ENCODE measurements at regions not wholly inside any gene's neighbourhood (a gene's known extent, or its start where the extent isn't known, plus 50 kb on each side); places are given as distances from the start of the nearest gene placed in this dataset.

DNA sequence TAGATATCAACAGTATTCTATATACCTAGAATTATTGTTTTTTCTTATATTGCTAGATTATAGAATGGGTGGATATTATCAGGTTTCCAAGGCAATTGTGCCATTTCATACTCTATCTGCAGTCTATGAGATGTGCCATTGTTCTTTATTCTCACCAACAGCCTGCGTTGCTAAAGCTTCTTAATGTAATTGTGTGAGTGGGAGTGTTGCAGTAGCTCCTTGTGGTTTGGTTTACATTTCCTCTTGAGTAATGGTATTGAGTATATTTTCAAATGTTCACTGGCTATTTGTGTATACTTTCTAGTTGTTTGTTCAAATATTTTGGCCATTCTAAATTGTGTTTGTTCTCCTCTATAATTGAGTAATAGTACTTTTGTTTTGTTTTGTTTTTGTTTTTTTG, 199.2 kb downstream of the TFEC start:
- no peak overlapping the region for H3K4me3 ChIP-seq (ENCODE audit: low read depth, low read length)
- no peak for DNase-seq (ENCODE audit: low read depth)
- no peaks in the 10 kb centered on the region for H3K36me3 ChIP-seq (ENCODE audit: control insufficient read depth, insufficient read depth, low read length)
- TF ChIP-seq, protein P1, sequence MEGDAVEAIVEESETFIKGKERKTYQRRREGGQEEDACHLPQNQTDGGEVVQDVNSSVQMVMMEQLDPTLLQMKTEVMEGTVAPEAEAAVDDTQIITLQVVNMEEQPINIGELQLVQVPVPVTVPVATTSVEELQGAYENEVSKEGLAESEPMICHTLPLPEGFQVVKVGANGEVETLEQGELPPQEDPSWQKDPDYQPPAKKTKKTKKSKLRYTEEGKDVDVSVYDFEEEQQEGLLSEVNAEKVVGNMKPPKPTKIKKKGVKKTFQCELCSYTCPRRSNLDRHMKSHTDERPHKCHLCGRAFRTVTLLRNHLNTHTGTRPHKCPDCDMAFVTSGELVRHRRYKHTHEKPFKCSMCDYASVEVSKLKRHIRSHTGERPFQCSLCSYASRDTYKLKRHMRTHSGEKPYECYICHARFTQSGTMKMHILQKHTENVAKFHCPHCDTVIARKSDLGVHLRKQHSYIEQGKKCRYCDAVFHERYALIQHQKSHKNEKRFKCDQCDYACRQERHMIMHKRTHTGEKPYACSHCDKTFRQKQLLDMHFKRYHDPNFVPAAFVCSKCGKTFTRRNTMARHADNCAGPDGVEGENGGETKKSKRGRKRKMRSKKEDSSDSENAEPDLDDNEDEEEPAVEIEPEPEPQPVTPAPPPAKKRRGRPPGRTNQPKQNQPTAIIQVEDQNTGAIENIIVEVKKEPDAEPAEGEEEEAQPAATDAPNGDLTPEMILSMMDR (IDR thresholded peaks at IDR 0.05; ENCODE audit: insufficient read depth, low read length, poor library complexity, severe bottlenecking): no peak
- no peaks in the 10 kb centered on the region for H3K27me3 ChIP-seq (ENCODE audit: control insufficient read depth, insufficient read depth, low read length)

DNA sequence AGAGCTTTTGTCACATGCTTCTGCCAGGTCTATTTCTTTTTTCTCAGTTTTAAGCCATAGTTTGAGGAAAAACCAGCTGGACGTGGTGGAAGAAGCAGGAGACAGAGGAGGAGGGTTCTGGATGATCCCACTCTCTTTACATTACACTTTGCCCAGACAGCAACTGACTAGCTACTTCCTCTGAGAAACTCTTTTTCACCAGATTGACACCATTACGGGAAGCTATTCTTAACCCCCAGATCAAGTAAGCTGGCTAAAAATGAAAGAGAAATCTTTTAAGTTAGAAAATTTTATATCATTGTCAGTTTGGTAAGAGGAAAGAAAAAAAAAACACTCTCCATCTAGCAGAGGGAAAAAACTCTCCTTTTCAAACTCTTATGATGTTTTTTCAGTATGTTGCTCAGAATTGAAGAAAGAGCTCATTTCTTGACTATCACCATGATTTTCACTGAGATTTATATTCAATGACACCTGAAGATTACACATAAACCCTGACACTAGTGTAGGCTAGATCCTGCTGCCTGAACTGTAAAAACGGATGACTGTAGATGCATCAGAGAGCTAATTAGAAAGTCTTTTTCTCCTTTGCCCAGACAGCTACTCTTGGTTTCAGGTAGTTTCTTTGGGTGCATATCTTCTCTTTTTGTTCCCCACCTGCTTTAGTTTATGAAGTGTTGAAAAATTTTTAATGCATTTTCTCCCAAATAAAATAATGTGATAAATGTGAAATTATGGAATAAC, 203.1 kb downstream of the TFEC start:
- TF ChIP-seq, protein P1 (IDR thresholded peaks at IDR 0.05; ENCODE audit: insufficient read depth, low read length, poor library complexity, severe bottlenecking): no peak
- no peak overlapping the region for H3K4me3 ChIP-seq (ENCODE audit: low read depth, low read length)
- H3K27me3 ChIP-seq (ENCODE audit: control insufficient read depth, insufficient read depth, low read length): no peaks in the 10 kb centered on the region
- H3K36me3 ChIP-seq (ENCODE audit: control insufficient read depth, insufficient read depth, low read length): no peaks in the 10 kb centered on the region
- no peak for DNase-seq (ENCODE audit: low read depth)

DNA sequence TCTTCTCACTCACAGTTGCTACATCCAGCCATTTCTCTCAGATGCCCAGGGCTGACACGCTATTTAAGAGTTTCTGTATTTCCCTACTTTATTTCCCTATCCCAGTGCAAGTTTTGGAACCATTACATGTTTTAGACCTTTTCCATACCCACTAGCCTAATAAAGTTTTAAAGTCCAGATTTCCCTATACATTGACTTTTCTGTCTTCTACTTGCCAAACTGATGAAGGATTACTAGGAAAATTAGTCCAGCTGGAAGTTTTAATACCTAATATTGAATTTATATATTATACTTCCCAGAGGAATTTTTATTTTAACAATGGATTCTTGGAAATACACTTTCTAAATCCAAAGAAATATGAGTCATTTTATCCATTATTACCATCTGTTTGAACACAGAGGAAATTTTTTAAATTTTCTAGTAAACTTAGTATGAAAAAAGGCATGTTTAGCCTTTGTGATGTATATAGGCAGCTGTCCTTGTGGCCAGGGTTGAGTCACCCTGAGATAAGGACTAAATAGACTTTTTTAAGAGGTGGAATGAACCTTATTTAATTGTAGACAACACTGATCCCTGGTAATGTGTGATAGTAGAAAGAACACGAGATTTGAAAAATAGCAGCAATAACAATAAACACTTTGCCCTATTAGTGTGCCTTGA, 205.0 kb downstream of the TFEC start:
- no peaks in the 10 kb centered on the region for H3K36me3 ChIP-seq (ENCODE audit: control insufficient read depth, insufficient read depth, low read length)

DNA sequence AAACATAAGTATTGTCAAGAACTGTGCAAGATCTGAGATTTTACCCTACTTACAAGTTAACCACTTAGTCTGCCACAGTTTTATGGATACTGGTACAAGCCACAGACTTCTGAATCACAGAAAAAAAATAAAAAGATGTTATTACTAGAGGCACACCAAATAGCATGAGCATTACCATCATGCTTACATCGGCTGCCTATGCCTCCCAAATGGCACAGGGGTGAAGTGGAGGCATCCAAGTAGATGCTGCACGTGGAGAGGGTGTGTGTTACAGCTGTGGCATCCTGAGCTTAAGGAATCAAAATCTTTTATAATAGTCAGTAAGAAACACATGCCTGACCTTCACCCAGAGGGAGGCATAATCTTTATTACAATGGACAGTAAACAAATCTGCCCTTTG, 207.8 kb downstream of the TFEC start:
- DNase-seq (ENCODE audit: low read depth): no peak
- Histone ChIP-seq H3K27me3 (ENCODE audit: control insufficient read depth, insufficient read depth, low read length) (no peaks in the 10 kb centered on the region), H3K36me3 (ENCODE audit: control insufficient read depth, insufficient read depth, low read length) (no peaks in the 10 kb centered on the region), H3K4me3 (ENCODE audit: low read depth, low read length) (no peak overlapping the region)
- TF ChIP-seq, protein P1 (IDR thresholded peaks at IDR 0.05; ENCODE audit: insufficient read depth, low read length, poor library complexity, severe bottlenecking): no peak

More for the DNA sequence above, 205.0 kb downstream of the TFEC start:
- no peak for DNase-seq (ENCODE audit: low read depth)
- no peaks in the 10 kb centered on the region for H3K27me3 ChIP-seq (ENCODE audit: control insufficient read depth, insufficient read depth, low read length)
- no peak overlapping the region for H3K4me3 ChIP-seq (ENCODE audit: low read depth, low read length)
- TF ChIP-seq, protein P1 (IDR thresholded peaks at IDR 0.05; ENCODE audit: insufficient read depth, low read length, poor library complexity, severe bottlenecking): no peak

DNA sequence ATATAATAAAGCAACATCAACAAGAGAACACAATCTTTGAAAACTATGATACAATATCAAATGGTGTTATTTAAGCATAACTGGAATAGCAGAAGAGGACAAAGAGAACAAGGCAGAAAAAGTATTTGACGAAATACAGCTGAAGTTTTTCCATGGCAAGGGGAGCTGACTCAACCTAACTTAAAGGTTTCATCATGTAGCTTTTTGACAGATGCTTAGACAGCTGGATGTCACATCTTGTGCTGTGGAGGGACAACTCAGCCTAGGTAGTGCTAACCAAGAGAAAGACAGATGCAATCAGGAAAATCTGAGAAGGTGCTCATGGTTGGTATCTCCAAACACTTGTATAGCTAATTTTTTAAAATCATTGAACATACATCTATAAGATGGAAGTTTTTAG, 208.2 kb downstream of the TFEC start:
- TF ChIP-seq, protein P1 (IDR thresholded peaks at IDR 0.05; ENCODE audit: insufficient read depth, low read length, poor library complexity, severe bottlenecking): no peak
- no peak for DNase-seq (ENCODE audit: low read depth)
- no peaks in the 10 kb centered on the region for H3K27me3 ChIP-seq (ENCODE audit: control insufficient read depth, insufficient read depth, low read length)
- no peak overlapping the region for H3K4me3 ChIP-seq (ENCODE audit: low read depth, low read length)
- H3K36me3 ChIP-seq (ENCODE audit: control insufficient read depth, insufficient read depth, low read length): no peaks in the 10 kb centered on the region
